ENCODE measurements at regions not wholly inside any gene's neighbourhood (a gene's known extent, or its start where the extent isn't known, plus 50 kb on each side); places are given as distances from the start of the nearest gene placed in this dataset.
"Not testable (repeated sequence)": the region's sequence is repeated elsewhere in the genome, so short reads cannot be mapped to it uniquely, and the experiment has no call there.

DNA sequence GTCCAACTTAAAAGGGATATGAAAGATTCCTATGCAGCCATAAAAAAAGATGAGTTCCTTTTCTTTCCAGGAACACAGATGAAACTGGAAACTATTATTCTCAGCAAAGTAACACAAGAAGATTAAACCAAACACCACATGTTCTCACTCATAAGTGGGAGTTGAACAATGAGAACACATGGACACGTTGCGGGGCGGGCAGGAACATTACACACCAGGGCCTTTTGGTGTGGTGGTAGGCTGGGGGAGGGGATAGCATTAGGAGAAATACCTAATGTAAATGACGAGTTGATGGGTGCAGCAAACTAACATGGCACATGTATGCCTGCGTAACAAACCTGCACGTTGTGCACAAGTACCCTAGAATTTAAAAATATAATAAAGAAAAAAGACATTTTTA lies 516.1 kb downstream of the LRRC70 start:
- Histone ChIP-seq H3K27ac (no peak overlapping the region), H3K9me3 (no peaks in the 10 kb centered on the region), H3K4me1 (no peaks in the 10 kb centered on the region), H3K4me3 (no peak overlapping the region), H3K36me3 (no peaks in the 10 kb centered on the region), H3K27me3 (no peaks in the 10 kb centered on the region)
- TF ChIP-seq, protein P1, sequence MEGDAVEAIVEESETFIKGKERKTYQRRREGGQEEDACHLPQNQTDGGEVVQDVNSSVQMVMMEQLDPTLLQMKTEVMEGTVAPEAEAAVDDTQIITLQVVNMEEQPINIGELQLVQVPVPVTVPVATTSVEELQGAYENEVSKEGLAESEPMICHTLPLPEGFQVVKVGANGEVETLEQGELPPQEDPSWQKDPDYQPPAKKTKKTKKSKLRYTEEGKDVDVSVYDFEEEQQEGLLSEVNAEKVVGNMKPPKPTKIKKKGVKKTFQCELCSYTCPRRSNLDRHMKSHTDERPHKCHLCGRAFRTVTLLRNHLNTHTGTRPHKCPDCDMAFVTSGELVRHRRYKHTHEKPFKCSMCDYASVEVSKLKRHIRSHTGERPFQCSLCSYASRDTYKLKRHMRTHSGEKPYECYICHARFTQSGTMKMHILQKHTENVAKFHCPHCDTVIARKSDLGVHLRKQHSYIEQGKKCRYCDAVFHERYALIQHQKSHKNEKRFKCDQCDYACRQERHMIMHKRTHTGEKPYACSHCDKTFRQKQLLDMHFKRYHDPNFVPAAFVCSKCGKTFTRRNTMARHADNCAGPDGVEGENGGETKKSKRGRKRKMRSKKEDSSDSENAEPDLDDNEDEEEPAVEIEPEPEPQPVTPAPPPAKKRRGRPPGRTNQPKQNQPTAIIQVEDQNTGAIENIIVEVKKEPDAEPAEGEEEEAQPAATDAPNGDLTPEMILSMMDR (IDR thresholded peaks at IDR 0.05) = no peak
- no peak for DNase-seq (ENCODE audit: low spot score in 2 of 2)
- intact Hi-C loops (cut with DNase I) = no loop called here

DNA sequence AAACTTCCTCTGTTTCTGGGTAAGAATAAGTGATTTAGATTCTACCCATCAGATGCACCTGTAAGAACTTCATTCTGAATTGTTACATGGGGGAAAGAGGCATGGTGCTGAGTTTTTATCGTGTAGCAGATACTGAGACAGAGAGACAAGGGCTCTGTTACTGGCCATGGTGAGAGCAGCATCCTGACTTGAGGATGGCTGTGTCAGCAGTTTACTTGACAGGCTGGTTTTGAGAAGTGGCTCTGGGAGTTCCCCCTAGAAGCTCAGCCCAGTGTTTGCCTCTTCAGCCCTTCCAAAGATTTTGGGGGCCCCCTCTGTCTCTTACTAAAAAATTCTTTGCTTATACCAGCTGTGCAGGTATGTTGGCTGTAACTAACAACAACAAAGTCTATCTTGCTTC lies 510.5 kb downstream of the LRRC70 start:
- DNase-seq (ENCODE audit: low spot score in 2 of 2) = no peak
- Histone ChIP-seq H3K4me1 (no peaks in the 10 kb centered on the region), H3K36me3 (no peaks in the 10 kb centered on the region), H3K9me3 (no peaks in the 10 kb centered on the region), H3K4me3 (no peak overlapping the region), H3K27me3 (no peaks in the 10 kb centered on the region), H3K27ac (no peak overlapping the region)
- TF ChIP-seq, protein P1 (IDR thresholded peaks at IDR 0.05) = no peak
- intact Hi-C loops (cut with DNase I) = no loop called here

DNA sequence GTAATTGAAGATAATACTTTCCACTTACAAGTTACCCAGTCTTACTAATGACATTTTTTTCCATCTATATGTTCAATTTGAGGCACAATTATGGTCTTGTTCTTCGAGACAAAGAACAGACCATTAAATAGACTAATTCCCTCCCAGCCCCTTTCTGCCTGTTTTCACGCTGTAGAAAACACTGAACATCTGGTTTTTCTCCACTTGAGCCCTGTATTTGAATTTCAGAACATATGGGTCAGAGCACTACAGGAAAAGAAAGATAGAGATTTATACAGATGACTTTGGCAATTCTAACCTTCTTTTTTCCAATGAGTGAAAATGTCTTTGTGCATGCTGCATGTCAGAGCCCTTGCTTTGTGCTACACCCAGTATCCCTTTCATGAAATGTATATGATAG lies 506.9 kb downstream of the LRRC70 start:
- TF ChIP-seq, protein P1 (IDR thresholded peaks at IDR 0.05) = no peak
- Histone ChIP-seq H3K4me1 (no peaks in the 10 kb centered on the region), H3K9me3 (no peaks in the 10 kb centered on the region), H3K4me3 (no peak overlapping the region), H3K36me3 (no peaks in the 10 kb centered on the region), H3K27me3 (no peaks in the 10 kb centered on the region), H3K27ac (no peak overlapping the region)
- intact Hi-C loops (cut with DNase I) = no loop called here
- no peak for DNase-seq (ENCODE audit: low spot score in 2 of 2)

DNA sequence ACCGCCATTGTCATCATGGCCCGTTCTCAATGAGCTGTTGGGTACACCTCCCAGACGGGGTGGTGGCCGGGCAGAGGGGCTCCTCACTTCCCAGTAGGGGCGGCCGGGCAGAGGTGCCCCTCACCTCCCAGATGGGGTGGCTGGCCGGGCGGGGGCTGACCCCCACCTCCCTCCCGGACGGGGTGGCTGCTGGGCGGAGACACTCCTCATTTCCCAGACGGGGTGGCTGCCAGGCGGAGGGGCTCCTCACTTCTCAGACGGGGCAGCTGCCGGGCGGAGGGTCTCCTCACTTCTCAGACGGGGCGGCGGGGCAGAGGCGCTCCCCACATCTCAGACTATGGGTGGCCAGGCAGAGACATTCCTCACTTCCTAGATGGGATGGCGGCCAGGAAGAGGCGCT lies 505.1 kb downstream of the LRRC70 start:
- H3K36me3 ChIP-seq; H3K27ac ChIP-seq; H3K4me1 ChIP-seq; intact Hi-C loops (cut with DNase I); H3K4me3 ChIP-seq; H3K9me3 ChIP-seq; DNase-seq (ENCODE audit: low spot score in 2 of 2); H3K27me3 ChIP-seq: not testable (repeated sequence)

DNA sequence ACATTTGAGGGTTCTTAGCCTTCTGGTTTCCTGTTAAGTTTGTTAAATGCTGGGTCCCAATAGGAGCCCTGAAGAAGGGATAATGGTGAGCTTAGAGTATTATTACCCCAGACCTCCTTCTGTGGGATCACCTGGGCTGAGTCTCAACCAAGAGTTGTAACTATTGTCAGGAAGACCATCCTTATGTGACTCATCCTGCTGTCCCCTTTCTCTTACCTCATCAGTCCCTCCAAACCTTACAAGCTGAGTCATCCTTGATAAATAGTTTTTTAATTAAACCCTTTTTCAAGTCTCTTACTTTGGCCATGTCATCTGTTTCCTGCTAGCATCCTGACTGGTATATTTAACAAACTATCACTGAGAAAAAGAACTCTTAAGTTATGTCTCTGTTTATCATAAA lies 502.8 kb downstream of the LRRC70 start:
- Histone ChIP-seq H3K4me3 (no peak overlapping the region), H3K27me3 (no peaks in the 10 kb centered on the region), H3K9me3 (no peaks in the 10 kb centered on the region), H3K4me1 (no peaks in the 10 kb centered on the region), H3K27ac (no peak overlapping the region), H3K36me3 (no peaks in the 10 kb centered on the region)
- no peak for DNase-seq (ENCODE audit: low spot score in 2 of 2)
- intact Hi-C loops (cut with DNase I) = no loop called here
- TF ChIP-seq, protein P1 (IDR thresholded peaks at IDR 0.05) = no peak

DNA sequence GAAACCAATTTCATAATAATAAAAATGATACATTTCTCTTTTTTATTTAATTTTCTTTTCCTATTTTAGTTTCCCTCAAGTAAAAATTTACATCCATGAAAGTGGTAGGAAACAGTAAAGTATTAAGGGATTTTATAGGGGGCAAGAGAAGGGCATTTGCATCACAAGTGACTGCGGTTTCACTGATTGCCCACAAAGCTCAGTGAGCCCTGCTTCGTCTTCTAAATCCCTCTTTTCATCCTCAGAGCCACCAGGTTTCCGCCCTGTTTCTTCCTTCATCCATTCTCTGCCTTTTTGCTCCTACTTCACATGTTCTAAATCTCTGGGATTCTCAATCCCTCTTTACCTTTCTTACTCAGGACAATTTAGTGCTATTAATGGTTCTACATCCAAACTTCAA lies 491.4 kb downstream of the LRRC70 start:
- no peaks in the 10 kb centered on the region for H3K36me3 ChIP-seq
- no peak overlapping the region for H3K27ac ChIP-seq
- TF ChIP-seq, protein P1 (IDR thresholded peaks at IDR 0.05) = no peak
- intact Hi-C loops (cut with DNase I) = no loop called here
- H3K27me3 ChIP-seq = no peaks in the 10 kb centered on the region
- H3K4me3 ChIP-seq = no peak overlapping the region
- no peak for DNase-seq (ENCODE audit: low spot score in 2 of 2)
- no peaks in the 10 kb centered on the region for H3K9me3 ChIP-seq
- no peaks in the 10 kb centered on the region for H3K4me1 ChIP-seq

Data from ascending aorta (tissue), 2 donors.